Kidney capillary endothelial cell (primary cell): ENCODE measurements at regions not wholly inside any gene's neighbourhood (a gene's known extent, or its start where the extent isn't known, plus 50 kb on each side); places are given as distances from the start of the nearest gene placed in this dataset.
"Not testable (repeated sequence)": the region's sequence is repeated elsewhere in the genome, so short reads cannot be mapped to it uniquely, and the experiment has no call there.

Source experiments
- DNase-seq: peaks from one replicate; pipeline ENCODE4 v3.0.0-alpha.2; 2018; ENCODE audit warnings: low spot score

DNA sequence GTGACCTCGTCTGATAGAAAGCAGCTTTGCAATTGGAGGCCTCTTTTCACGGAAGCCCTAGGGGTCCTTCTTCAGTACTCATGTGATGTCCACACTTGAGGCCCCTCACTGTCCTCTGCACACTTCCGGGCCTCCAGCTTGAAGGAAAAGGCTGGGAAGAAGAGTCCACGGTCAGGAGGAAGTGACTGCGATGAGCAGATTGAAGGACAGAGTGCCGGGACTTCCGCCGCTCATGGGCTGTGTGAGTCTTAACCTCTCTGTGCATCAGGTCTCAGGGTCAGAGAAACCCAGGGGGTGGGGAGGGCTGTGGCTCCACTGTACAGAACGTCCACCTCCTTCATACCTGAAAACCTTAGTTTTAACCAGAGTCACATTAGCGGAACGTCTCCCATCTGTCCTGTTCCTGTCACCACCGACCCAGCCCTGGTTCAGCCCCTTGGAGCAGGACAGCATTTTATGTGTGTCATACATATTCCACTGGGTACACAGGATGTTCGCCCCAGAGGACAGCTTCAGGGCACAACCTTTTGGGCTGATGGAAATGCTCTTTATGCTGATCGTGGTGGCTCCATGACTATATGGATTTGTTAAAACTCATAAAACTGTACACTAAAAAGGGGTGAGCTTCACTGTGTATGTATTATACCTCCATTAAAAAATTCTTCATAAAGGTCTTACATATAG lies 51.0 kb upstream of the SORCS2 start:
- DNase-seq: no peak

DNA sequence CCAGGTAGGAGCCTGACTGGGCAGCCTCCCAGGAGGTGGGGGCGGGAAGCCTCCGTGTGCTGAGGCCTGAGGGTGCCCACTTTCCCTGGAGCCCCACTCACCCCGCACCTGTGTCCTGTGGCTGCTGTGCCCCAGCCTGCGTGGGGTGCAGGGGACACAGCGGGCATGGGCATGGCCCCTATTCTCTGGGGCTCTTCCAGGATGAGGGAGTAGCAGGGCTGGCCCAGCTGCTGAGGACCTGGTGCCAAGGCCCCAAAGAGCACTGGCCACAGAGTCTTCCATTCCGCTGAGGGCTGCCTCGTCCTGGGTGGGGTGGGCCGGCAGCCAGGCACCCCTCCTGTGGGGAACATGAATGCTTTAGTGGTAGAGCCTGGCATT lies 51.7 kb upstream of the SORCS2 start:
- no peak for DNase-seq

DNA sequence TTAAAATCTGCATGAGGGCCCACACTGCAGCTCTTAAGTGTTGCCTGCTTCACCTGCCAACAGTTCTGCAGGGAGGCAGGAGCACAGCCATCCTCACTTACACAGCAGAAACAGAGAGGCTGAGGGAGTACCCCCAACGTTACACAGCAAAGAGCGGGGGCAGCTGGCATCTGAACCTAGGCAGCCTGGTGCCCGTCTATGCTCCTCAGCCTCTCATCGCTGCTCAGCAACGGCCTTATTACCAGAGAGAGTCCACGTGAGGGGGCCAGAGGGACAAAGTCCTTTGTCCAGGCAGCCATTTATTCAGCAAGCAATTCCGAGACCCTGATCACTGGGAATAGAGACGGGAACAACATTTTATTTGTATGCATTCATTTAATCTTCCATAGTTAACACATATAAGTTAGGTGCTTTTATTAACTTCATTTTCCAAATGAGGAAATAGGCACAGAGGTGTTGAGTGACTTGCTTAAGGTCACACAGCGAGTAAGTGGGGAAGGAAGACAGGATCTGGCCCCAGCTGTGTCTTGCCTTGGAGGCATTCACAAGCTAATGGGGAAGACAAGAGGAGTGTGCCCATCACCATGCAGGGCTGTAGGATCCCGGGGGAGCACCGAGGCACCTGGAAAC lies 52.2 kb upstream of the SORCS2 start:
- DNase-seq: no peak

DNA sequence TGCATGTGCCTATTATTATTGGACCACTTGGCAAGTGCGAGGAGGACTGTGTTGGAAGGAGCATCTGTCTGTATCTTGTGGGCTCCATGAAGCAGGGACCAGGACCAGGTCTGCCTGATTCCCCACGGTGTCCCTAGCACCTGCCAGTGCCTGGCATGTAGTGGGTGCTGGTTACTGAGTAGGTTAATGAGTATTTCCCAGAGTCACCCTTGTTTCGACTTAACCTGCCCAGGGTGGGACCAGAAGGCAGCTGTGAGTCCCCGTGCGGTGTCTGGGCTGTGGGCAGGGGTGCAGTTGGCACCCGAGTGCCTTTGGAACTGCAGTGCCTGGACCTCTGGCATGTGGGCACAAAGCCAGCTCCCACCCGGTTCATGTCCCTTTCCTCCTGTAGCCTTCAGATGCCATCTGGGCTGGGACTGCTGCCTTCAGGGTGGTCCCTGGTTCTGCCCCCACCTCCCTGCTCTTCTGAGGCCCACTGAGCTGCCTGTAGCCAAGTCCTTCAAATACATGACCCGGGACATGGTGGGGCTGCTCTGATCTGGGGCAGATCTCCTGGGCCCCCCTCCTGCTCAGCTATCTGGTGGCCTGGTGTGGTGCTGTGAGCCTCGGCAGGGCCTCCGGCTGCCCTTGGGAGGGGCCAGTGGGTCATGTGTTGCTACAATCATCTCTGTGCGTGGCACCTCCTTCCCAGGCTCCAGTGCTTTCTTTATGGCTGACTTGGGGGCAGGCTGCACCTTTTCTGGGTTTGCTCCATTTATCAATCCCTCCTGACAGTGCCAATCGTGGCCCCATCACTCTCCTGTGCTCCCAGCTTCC lies 53.0 kb upstream of the SORCS2 start:
- DNase-seq: no peak

DNA sequence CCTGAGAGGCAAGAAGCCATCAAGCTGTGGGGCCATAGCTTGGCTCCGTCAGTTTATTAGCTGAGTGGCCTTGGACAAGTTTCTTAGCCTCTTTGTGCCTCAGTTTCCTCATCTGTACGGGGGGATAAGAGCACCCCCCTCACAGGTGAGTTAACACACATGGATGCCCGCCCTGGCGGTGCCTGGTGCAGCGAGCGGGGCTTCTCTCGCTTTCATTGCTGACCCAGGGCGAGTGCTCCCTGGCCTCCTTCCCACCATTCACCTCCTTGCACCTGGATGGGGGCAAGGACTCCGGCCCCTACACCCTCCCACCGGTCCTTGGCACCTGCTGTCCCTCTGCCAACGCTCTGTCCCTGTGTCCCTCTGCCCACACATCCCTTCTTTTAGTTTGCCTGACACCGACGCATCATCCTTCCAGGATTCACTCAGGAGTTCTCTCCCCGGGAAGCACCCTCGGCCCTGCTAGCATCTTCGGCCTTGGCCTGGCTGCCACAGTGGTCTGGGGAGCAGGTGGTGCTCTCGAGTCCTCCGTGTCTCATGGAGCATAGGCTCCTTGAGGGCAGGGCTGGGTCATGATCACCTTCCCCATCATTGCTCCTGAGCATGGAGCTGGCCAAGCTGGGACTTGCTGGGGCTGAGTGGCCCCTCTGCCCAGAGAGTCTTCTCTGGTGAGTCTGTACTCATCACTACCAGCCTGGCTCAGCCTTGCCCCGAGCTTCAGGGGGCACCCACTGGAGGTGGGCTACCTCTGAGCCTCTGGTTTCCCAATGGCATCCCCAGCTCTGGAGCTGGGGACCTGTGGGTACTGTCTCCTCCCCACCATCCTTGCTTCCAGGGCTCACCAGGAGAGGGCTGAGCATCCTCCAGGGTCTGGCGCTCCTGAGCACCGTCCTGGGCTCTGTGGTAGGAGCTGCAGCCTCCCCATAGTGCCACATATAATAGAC lies 53.8 kb upstream of the SORCS2 start:
- no peak for DNase-seq

DNA sequence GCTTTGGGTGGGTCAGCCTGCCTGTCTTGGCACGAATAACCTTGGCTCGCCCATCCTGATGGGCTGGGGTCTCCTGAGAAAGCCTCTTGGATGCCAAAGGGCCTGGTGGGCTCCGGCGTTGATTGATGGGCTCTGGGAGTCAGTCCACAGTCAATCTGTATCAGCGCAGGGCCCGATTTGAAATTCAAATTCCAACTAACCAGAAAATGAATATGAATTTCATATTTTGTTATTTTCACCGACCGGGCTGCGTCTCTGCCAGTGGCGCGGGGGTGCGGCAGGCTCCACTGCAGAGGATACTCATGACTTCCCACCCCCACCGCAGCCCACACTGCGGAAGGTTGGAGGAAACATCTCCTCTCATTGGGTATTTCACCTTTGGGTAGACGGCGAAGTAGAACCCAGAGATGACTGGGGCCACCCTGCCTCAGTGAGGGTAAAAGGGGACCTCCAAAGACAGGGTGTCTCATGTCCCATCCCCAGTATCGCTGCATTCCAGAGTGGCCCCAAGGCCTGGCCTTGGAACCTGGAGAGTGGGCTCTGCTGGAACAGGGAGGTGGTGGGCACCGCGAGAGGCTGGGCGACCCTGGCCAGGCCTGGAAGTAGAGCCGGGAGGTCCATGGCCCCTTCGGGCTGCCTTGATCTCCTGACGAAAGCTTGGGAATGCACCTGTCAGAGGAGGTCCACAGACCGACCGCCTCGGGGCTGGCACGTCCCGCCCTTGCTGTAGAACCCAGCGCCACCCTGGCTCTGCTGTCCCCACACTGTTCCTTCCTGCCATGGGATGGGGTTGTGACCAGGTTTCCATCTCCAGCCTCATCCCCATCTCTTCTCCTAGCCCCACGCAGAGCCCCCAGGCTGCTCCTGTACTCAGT lies 54.8 kb upstream of the SORCS2 start:
- no peak for DNase-seq

DNA sequence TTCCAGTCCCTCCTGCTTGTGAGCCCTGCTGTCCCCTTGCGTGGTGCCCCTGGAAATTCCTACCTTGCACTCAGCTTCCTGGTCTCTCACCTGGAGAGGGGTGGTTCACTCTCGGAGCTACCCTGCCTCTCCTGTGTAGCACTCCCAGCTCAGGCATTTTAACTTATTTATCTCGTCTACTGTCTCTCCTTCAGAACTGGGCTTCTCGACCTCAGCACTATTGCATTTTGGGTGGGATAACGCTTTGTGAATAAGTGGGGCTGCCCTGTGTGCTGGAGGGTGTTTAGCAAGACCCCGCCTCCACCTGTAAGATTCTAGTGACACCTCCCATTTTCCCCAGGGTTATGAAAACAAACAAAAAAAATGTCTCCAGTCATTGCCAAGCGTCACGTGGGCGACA lies 56.0 kb upstream of the SORCS2 start:
- no peak for DNase-seq

DNA sequence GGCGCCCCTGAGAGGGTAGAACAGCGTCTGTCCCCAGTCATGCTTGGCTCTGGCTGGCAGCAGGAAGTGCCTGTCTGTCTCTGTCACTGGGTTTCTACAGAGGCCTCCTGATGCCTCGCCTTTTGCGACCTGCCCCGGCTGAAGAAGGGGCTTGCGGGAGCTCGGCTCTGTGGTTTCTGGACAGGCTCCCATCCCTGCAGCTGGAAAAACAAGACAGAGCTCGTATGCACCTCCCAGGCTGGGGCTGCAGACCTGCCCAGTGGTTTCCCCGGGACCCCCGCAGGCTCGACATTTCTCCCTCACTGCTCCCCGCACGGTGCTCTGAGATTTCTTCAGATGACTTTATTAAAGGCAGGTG lies 57.0 kb upstream of the SORCS2 start:
- no peak for DNase-seq

DNA sequence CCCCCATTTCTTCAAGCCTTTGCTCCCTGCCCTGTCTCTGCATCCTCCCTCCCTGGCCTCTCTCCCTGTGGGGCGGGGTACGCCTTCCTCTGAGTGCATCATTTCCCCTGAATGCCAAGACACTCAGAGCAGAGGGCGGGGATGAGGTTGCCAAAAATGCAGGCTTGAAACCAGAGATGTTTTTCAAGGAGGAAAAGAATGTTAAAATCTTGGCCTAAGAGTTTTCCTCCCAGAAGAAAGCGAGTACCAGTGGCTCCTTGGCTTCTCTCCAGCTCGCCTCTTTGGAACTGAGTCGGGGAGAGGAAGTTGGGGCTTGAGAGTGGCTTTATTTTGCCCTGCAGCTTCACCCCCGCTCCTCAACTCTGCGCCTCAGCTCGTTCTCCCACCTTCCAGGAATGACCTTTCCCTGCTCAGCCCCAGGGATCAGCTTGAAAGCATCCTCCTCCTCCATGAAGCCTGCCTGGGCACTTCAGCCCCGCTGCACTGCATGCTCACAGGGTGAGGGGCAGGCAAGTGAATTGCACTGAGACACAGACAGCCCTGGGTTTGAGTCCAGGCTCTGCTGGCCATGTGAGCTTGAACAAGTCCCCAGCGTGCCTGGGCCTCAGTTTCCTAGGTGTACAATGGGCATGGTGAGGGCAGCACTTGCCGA lies 57.5 kb upstream of the SORCS2 start:
- peak; percentile 26 for DNase-seq

DNA sequence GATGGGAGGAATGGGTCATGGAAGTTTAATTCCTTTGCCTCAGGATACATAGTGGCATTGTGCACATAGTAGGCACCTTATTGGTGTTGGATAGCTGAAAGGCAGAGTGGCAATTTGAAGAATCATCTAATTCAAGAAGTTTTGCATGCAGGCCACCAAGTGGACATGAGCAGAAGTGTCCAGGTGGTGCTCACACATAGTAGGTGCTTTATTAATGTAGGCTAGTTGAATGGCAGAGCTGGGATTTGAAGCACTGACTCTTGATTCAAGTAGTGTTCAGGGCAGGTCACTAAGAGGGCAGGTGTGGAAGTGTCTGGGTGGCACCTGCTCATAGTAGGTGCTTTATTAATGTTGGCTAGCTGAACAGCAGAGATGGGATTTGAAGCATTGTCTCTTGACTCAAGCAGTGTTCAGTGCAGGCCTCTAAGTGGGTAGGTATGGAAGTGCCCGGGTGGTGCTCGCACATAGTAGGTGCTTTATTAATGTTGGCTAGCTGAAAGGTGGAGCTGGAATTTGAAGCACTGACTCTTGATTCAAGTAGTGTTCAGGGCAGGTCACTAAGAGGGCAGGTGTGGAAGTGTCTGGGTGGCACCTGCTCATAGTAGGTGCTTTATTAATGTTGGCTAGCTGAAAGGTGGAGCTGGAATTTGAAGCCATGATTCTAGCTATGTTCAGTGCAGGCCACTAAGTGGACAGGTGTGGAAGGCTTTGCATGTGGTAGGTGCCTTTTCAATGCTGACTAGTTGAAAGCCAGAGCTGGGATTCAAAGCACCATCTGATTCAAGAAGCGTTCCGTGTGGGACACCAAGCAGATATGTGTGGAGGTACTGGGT lies 58.3 kb upstream of the SORCS2 start:
- DNase-seq: not testable (repeated sequence)

DNA sequence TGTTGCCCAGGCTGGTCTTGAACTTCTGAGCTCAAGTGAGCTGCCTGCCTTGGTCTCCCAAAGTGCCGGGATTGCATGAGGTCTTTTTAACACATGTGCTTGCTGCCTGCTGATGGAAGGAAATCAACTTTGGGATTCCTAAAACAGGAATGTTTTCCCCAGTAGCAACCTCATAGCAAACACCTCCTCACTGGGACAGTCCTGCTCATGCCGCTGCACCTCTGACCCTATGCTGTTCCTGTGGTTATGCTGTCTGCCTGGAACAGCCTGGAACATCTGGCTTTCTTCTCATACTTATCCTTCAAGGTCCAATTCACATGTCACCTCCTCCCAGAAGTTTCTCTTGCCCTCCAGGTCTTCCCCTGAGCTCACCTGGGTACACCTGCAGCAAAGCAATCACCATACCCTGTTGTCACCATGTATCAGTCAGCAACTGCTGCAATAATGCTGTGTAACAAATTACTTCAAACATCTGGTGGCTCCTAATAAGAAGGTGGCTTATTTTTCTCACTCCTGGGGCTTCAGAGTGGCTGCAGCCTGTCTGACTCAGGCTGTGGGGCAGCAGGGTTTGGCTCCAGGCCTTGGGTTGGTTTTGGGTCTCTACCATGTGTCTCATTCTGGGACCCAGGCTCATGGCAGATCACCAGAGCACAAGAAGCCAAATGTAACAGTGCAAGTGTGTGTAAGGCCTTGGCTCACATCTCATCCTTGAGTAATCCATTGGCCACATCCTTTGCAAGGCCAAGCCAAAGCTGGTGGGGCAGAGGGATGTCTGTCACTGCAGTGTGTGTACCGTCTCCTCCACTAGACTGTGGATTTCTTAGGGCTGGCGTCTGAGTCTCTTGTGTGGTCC lies 59.4 kb upstream of the SORCS2 start:
- no peak for DNase-seq

DNA sequence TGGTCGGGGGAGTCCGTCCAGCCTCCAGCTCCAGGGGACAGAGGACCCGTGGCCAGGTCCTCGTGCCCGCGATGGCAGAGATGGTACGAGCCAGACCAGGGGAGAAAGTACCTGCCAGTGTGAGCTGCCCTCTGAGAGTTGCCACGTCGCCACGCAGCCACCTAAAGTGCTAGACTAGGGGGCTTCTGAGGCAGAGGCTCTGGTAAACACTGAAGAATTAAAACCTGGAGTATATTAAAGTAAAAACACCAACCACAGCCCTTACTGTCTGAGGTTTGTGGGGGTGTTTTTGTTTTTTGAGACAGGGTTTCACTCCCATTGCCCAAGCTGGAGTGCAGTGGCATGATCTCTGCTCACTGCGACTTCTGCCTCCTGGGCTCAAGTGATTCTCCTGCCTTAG lies 60.1 kb upstream of the SORCS2 start:
- no peak for DNase-seq

DNA sequence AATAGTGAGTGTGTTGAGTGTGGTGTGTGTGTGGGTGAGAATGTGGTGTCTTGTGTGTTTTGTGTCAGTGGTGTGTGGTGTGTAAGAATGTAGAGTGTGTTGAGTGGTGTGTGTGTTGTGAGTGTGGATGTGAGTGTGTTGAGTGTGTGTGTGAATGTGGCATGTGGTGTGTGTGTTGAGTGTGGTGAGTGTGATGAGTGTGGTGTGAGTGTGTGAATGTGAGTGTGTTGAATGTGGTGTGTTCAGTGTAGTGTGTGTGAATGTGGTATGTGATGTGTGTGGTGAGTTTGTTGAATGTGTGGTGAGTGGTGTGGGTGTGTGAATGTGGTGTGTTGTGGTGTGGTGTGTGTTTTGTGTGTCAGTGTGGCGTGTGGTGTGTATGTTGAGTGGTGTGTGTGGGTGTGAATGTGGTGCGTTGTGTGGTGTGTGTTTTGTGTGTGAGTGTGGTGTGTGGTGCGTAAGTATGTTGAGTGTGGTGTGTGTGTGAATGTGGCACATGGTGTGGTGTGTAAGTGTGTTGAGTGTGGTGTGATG lies 60.8 kb upstream of the SORCS2 start:
- DNase-seq: no peak

DNA sequence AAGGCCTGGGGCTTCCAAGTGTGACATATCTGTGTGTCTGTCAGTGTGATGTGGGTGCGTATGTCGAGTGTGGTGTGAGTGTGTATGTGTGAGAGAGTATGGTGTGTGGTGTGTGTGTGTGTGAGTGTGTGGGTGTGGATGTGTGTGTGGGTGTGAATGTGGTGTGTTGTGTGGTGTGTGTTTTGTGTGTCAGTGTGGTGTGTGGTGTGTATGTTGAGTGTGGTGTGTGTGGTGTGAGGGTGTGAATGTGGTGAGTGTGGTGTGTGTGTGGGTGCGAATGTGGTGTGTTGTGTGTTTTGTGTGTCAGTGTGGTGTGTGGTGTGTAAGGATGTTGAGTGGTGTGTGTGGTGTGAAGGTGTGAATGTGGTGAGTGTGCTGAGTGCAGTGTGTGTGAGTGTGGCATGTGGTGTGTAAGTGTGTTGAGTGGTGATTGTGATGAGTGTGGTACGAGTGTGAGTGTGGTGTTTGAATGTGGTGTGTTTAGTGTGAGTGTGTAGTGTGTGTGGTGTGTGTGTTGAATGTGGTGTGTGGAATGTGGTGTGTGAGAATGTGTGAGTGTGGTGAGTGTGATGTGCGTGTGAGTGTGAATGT lies 61.6 kb upstream of the SORCS2 start:
- DNase-seq: no peak

DNA sequence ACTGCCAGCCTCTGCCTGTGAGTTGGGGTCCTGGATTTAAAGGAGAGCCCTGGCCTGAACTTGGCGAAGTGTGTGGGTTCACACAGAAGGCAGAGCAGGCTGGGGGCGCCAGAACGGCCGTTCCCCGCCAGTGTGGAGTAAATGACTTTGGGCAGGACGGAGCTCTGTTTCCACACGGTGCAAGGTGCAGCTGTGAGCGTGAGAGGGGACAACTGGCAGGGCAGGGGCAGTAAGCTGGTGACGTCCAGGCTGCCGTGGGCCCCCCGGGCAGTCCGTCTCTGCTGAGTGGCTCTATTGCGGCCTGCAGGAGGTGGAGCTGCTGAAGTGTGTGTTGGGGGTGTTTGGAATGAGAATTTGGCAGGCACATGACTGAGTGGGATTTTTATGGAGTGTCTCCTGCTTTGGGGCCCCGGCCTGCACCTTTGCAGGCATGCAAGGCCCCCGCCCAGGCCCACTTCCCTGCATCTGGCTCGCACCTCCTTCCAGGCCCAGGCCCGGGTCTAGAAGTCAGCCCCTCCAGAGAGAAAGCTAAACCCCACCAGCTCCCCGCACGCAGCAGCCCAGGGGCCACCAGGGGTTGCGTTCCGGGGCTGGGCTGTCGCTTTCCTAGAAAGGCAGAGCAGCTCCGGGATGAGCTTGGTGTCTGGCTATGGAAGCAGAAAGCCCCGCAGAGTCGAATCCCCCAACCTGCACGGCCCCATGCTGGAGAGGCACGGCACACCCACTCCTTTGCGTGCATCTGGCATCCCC lies 62.2 kb upstream of the GRPEL1 start:
- no peak for DNase-seq

DNA sequence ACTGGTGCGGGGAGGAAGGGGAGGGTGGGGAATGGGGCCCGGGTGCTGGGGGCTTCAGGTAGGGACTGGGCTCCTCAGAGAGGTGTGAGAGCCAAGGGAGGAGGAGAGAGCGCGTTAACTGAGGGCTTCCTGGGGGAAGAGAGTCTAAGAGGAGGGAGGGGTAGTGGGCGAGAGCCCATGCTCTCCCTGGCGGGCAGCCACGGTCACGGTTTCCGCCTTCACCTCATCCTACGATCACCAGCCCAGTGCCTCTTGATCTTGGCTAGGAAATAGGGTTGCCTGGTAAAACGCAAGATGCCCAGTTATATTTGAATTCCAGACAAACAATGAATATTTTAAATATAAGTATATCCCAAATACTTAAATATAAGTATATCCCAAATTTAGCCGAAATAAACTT lies 60.8 kb upstream of the GRPEL1 start:
- DNase-seq: no peak

DNA sequence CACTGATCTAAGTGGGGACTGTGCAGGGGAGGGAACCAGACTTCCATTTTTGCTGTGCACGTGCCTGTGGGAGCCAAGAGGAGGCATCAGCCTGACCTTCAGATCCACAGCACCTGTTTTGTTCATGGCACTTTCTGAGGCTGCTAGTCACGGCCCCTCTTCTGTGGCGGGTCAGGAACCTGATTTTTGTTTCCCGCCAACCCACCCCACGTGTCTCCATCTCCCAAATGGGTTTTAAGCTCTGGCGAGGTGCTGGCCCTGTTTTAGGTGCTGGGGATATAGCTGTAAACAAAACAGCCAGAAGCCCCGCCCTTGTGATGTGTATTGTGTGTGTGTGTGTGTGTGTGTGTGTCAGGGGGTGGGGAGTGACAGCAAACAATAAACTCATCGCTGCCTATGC lies 60.4 kb upstream of the GRPEL1 start:
- DNase-seq: no peak

DNA sequence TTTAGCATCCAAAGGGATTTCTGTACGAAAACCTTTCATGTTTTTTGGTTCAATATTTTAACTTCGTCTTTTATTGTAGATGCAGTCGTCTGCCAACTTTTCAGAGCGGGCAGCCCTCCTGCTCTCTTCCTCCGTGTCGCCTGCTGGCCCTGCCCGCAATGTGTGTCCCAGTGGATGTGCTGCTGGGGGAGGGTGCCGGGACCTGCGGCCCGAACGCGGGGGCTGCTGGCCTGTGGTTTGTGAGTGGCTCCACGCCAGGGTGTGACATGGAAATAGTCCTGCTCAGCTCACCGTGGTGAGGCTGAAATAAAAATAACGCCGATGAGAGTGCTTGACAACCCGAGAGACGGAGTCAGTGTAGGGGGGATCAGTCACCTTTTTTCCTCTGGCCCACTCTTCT lies 59.7 kb upstream of the GRPEL1 start:
- DNase-seq: no peak
